HepG2 (cell line): ENCODE measurements at regions not wholly inside any gene's neighbourhood (a gene's known extent, or its start where the extent isn't known, plus 50 kb on each side); places are given as distances from the start of the nearest gene placed in this dataset.

Experiments used
- ATAC-seq: fragments of 200-7000 bp; cut with Tn5 transposase; 3 replicates; pipeline ENCODE4 v1.9.1; 2020; ENCODE audit warnings: mild to moderate bottlenecking, moderate library complexity
- BruUV-seq: library from RNA; stranded (reverse); fragments of 400-500 nt; replicated peaks from 2 replicates; lab custom pipeline; 2021; lab: Mats Ljungman, UMichigan
- CTCF ChIA-PET: fragments of 300-600 bp; formaldehyde crosslinking; extraction: SDS; loops from one replicate; lab custom pipeline; 2021; ENCODE audit warnings: low total read pairs, inconsistent platforms, low intra/inter-chr PET ratio; lab: Yijun Ruan, JAX
- POLR2A ChIA-PET: fragments of 350-600 bp; sonication (Branson Sonifier 250); formaldehyde crosslinking; loops from one replicate; lab custom pipeline; 2020; ENCODE audit warnings: antibody characterized with exemption, inconsistent platforms; lab: Yijun Ruan, JAX
- DNase-seq: peaks from one replicate; pipeline ENCODE4 v3.0.0-alpha.2; 2015; ENCODE audit warnings: low spot score
- FAIRE-seq: peaks from 3 replicates; lab custom pipeline; 2011; peaks lifted over from hg19 to GRCh38; lab: Jason Lieb, UNC
- H2AFZ ChIP-seq: one replicate; pipeline ENCODE4 v1.6.1; 2011; ENCODE audit warnings: low read length, inconsistent platforms
- H3K27ac ChIP-seq: fragments of 300-600 bp; 3 replicates; pipeline ENCODE4 v1.8.0; 2011; ENCODE audit warnings: mixed run types, mild to moderate bottlenecking, mixed read lengths, low read length, inconsistent platforms; ENCODE audit not compliant: insufficient read depth; ENCODE audit errors: extremely low read length
- H3K27me3 ChIP-seq, 2 experiments: fragments of 200-600 bp in 1 of 2; 2 replicates in 1 of 2; 3 replicates in 1 of 2; pipeline versions ENCODE4 v1.6.0 to v1.8.0; 2011; ENCODE audit warnings: low read length in 2 of 2, mild to moderate bottlenecking in 2 of 2, moderate library complexity in 2 of 2, inconsistent platforms in 1 of 2; ENCODE audit not compliant: insufficient read depth in 2 of 2, control insufficient read depth in 1 of 2
- H3K36me3 ChIP-seq, 2 experiments: fragments of 200-600 bp in 1 of 2; replicated peaks in 1 of 2; 2 replicates in 1 of 2; 3 replicates in 1 of 2; pipeline versions ENCODE4 v1.5.1 to v1.8.0; 2011; ENCODE audit warnings: low read length in 2 of 2, inconsistent platforms in 1 of 2; ENCODE audit not compliant: insufficient read depth in 2 of 2, control insufficient read depth in 1 of 2
- H3K4me1 ChIP-seq: 2 replicates; pipeline ENCODE4 v1.5.1; 2012; ENCODE audit warnings: low read length, inconsistent platforms; ENCODE audit not compliant: insufficient read depth
- H3K4me2 ChIP-seq: 2 replicates; pipeline ENCODE4 v1.6.0; 2011; ENCODE audit warnings: low read depth, low read length, inconsistent platforms
- H3K4me3 ChIP-seq, 3 experiments: fragments of 200-600 bp in 1 of 3; sonication (generic), shearing (Covaris generic) in 1 of 3; replicated peaks in 1 of 3; 2 replicates each; pipeline ENCODE4 v1.5.1; 2011 to 2016; ENCODE audit warnings: low read length in 3 of 3, inconsistent platforms in 2 of 3, low read depth in 2 of 3, mild to moderate bottlenecking in 2 of 3, control low read depth in 1 of 3, mixed read lengths in 1 of 3; ENCODE audit not compliant: insufficient read depth in 1 of 3
- H3K79me2 ChIP-seq: one replicate; pipeline ENCODE4 v1.6.1; 2011; ENCODE audit warnings: low read length, inconsistent platforms; ENCODE audit not compliant: insufficient read depth
- H3K9ac ChIP-seq: 2 replicates; pipeline ENCODE4 v1.6.0; 2011; ENCODE audit warnings: mild to moderate bottlenecking, low read depth, low read length, inconsistent platforms; ENCODE audit not compliant: insufficient read depth
- H3K9me3 ChIP-seq: 2 replicates; pipeline ENCODE4 v1.5.1; 2012; ENCODE audit warnings: mild to moderate bottlenecking, low read length
- H4K20me1 ChIP-seq: 2 replicates; pipeline ENCODE4 v1.6.0; 2011; ENCODE audit warnings: inconsistent platforms, mild to moderate bottlenecking, low read length, moderate library complexity; ENCODE audit not compliant: insufficient read depth
- AHDC1 ChIP-seq: sonication (generic); formaldehyde crosslinking; IDR thresholded peaks from 2 replicates; pipeline ENCODE4 v1.5.1; 2020; ENCODE audit warnings: mild to moderate bottlenecking, missing genetic modification reagents, borderline replicate concordance
- DMAP1 ChIP-seq: IDR thresholded peaks from 2 replicates; pipeline ENCODE4 v1.6.1; 2016
- FOXK1 ChIP-seq: sonication (generic); formaldehyde crosslinking; IDR thresholded peaks from 2 replicates; pipeline ENCODE4 v1.4.0; 2020; ENCODE audit warnings: low read depth, missing genetic modification reagents, borderline replicate concordance
- JDP2 ChIP-seq: sonication (generic); formaldehyde crosslinking; IDR thresholded peaks from 2 replicates; pipeline ENCODE4 v1.8.1; 2022; ENCODE audit warnings: missing genetic modification reagents, borderline replicate concordance
- KLF9 ChIP-seq: IDR thresholded peaks from 2 replicates; pipeline ENCODE4 v1.6.1; 2016; ENCODE audit warnings: low read depth
- RBM22 ChIP-seq: fragments of 200-400 bp; formaldehyde crosslinking; optimal IDR thresholded peaks from 2 replicates; pipeline ENCODE3; 2017; ENCODE audit warnings: mild to moderate bottlenecking, low read length, moderate library complexity
- ZNF441 ChIP-seq: sonication (generic); formaldehyde crosslinking; IDR thresholded peaks from 2 replicates; pipeline ENCODE4 v1.7.0; 2021; ENCODE audit warnings: missing genetic modification reagents, borderline replicate concordance
- ZNF720 ChIP-seq: sonication (generic); formaldehyde crosslinking; IDR thresholded peaks from 2 replicates; pipeline ENCODE4 v1.4.0; 2020; ENCODE audit warnings: missing genetic modification reagents
- WGBS: methylation state at CpG from one replicate; pipeline ENCODE4 v1.1.6; 2017; ENCODE audit warnings: low lambda C conversion rate; 5-methylcytosine and 5-hydroxymethylcytosine counted together
- in situ Hi-C: cut with HindIII; loops from 2 replicates; pipeline ENCODE4 v1.10.0; 2017; ENCODE audit warnings: low pct_unique_long_range_greater_than_20kb; ENCODE audit not compliant: extremely low pct_ligation_motif_present
- intact Hi-C: fragments of 100-400 bp; cut with micrococcal nuclease; formaldehyde crosslinking; loops from one replicate; pipeline ENCODE4 v1.10.0; 2022; ENCODE audit not compliant: unreplicated experiment
- TF ChIP-seq, protein P1 (sequence below): sonication (generic); formaldehyde crosslinking; IDR thresholded peaks from 2 replicates; pipeline ENCODE4 v1.4.0; 2020; ENCODE audit warnings: missing genetic modification reagents, borderline replicate concordance
- TF ChIP-seq, protein P2 (sequence below): sonication (generic); formaldehyde crosslinking; IDR thresholded peaks from 2 replicates; pipeline ENCODE4 v1.9.0; 2021; ENCODE audit warnings: missing genetic modification reagents, borderline replicate concordance

DNA sequence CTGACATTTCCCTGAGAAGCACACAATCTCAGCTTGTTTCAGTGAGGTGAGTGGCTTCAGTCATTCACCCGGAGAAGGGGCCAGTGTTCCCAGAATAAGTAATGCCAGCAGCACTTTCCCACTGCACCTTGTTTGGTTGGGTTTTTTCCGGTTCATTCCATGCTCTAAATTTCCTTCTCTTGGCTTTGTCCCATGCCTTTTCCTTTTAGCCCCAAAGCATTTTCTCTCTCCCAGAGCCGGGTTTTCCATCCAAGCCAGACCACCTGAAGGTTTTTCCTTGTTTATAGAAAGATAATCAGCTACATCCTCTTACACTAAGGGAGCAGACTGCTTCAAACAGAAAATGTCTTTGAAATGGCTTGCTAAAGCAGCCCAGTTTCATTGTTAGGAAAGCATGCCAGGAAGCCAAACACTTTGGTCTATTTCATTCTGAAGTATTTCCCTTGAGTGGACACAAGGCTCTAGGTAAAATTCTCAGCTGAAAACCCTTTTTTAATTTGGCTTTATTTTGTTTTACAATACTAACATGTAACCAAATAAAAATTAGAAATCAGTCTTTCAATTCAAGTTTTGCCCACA, 501.6 kb downstream of the DTWD2 start:
- no peak overlapping the region for H3K27ac ChIP-seq
- TF ChIP-seq JDP2 (CRISPR knock-in tag) (no peak), ZNF441 (CRISPR knock-in tag) (no peak), FOXK1 (no peak), KLF9 (CRISPR knock-in tag) (no peak), AHDC1 (CRISPR knock-in tag) (no peak), ZNF720 (no peak), RBM22 (no peak), DMAP1 (CRISPR knock-in tag) (no peak)
- TF ChIP-seq, protein P1, sequence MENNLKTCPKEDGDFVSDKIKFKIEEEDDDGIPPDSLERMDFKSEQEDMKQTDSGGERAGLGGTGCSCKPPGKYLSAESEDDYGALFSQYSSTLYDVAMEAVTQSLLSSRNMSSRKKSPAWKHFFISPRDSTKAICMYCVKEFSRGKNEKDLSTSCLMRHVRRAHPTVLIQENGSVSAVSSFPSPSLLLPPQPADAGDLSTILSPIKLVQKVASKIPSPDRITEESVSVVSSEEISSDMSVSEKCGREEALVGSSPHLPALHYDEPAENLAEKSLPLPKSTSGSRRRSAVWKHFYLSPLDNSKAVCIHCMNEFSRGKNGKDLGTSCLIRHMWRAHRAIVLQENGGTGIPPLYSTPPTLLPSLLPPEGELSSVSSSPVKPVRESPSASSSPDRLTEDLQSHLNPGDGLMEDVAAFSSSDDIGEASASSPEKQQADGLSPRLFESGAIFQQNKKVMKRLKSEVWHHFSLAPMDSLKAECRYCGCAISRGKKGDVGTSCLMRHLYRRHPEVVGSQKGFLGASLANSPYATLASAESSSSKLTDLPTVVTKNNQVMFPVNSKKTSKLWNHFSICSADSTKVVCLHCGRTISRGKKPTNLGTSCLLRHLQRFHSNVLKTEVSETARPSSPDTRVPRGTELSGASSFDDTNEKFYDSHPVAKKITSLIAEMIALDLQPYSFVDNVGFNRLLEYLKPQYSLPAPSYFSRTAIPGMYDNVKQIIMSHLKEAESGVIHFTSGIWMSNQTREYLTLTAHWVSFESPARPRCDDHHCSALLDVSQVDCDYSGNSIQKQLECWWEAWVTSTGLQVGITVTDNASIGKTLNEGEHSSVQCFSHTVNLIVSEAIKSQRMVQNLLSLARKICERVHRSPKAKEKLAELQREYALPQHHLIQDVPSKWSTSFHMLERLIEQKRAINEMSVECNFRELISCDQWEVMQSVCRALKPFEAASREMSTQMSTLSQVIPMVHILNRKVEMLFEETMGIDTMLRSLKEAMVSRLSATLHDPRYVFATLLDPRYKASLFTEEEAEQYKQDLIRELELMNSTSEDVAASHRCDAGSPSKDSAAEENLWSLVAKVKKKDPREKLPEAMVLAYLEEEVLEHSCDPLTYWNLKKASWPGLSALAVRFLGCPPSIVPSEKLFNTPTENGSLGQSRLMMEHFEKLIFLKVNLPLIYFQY = no peak
- TF ChIP-seq, protein P2, sequence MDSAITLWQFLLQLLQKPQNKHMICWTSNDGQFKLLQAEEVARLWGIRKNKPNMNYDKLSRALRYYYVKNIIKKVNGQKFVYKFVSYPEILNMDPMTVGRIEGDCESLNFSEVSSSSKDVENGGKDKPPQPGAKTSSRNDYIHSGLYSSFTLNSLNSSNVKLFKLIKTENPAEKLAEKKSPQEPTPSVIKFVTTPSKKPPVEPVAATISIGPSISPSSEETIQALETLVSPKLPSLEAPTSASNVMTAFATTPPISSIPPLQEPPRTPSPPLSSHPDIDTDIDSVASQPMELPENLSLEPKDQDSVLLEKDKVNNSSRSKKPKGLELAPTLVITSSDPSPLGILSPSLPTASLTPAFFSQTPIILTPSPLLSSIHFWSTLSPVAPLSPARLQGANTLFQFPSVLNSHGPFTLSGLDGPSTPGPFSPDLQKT (CRISPR knock-in tag) = no peak
- TF ChIP-seq, all 625 proteins: peak for 0
- 12% methylated on average over 3 of the region's 3 CpGs for WGBS
- FAIRE-seq (no peak), DNase-seq (no peak), ATAC-seq (no peak)
- H3K9me3 ChIP-seq = no peaks in the 10 kb centered on the region
- H3K4me2 ChIP-seq = no peak overlapping the region
- no peak overlapping the region for H3K9ac ChIP-seq
- H3K27me3 ChIP-seq = no peaks in the 10 kb centered on the region
- no peaks in the 10 kb centered on the region for H3K36me3 ChIP-seq
- BruUV-seq = no TSS peak
- CTCF ChIA-PET = no interaction called here
- H3K79me2 ChIP-seq = no peaks in the 10 kb centered on the region
- H3K4me3 ChIP-seq = no peak overlapping the region
- no peak overlapping the region for H2AFZ ChIP-seq
- intact Hi-C loops (no loop called here), in situ Hi-C loops (no loop called here)
- H4K20me1 ChIP-seq = no peaks in the 10 kb centered on the region
- no peaks in the 10 kb centered on the region for H3K4me1 ChIP-seq
- POLR2A ChIA-PET = no interaction called here
